Kidney (tissue), 10 donors: ENCODE measurements at regions not wholly inside any gene's neighbourhood (a gene's known extent, or its start where the extent isn't known, plus 50 kb on each side); places are given as distances from the start of the nearest gene placed in this dataset.
"Not testable (repeated sequence)": the region's sequence is repeated elsewhere in the genome, so short reads cannot be mapped to it uniquely, and the experiment has no call there.

Experiments used
- DNase-seq, 5 donors: peaks; one replicate each; pipeline ENCODE4 v3.0.0-alpha.2; 2013 to 2020
- FAIRE-seq: peaks from 2 replicates; lab custom pipeline; 2012; peaks lifted over from hg19 to GRCh38; lab: Jason Lieb, UNC
- H3K27ac ChIP-seq, 2 donors: one replicate each; pipeline ENCODE4 v1.7.0; 2013; ENCODE audit warnings: low read depth in 2 of 2, low read length in 2 of 2, inconsistent platforms in 1 of 2
- H3K27me3 ChIP-seq: one replicate; pipeline ENCODE4 v1.7.1; 2013; ENCODE audit warnings: low read length, inconsistent platforms; ENCODE audit not compliant: control insufficient read depth, insufficient read depth
- H3K36me3 ChIP-seq, 3 donors: one replicate each; pipeline versions ENCODE4 v1.7.0 to v1.7.1; 2013; ENCODE audit warnings: low read length in 3 of 3, control low read depth in 1 of 3, inconsistent platforms in 1 of 3; ENCODE audit not compliant: insufficient read depth in 3 of 3, control insufficient read depth in 2 of 3
- H3K4me1 ChIP-seq, 3 donors: one replicate each; pipeline versions ENCODE4 v1.7.0 to v1.7.1; 2013; ENCODE audit warnings: low read length in 3 of 3, inconsistent platforms in 1 of 3, low read depth in 1 of 3; ENCODE audit not compliant: control insufficient read depth in 2 of 3, insufficient read depth in 2 of 3
- H3K4me3 ChIP-seq, 3 donors: one replicate each; pipeline versions ENCODE4 v1.7.0 to v1.8.1; 2013; ENCODE audit warnings: low read length in 3 of 3, control low read depth in 1 of 3, inconsistent platforms in 1 of 3
- H3K9ac ChIP-seq, 3 donors: one replicate each; pipeline versions ENCODE4 v1.7.0 to v1.7.1; 2013; ENCODE audit warnings: low read length in 3 of 3, control low read depth in 1 of 3, inconsistent platforms in 1 of 3
- H3K9me3 ChIP-seq, 3 donors: one replicate each; pipeline versions ENCODE4 v1.7.0 to v1.7.1; 2013; ENCODE audit warnings: low read length in 3 of 3, control low read depth in 1 of 3, inconsistent platforms in 1 of 3; ENCODE audit not compliant: control insufficient read depth in 2 of 3, insufficient read depth in 1 of 3
- intact Hi-C: fragments of 100-400 bp; cut with DNase I; formaldehyde crosslinking; loops from one replicate; pipeline ENCODE4 v1.11.1; 2022
- donor health status: control.
- donor health status: control.
- donor health status: DM: yes; HTN: yes; CAD: no.
- donor health status: Normal renal cell carcinoma (clear cell type).

DNA sequence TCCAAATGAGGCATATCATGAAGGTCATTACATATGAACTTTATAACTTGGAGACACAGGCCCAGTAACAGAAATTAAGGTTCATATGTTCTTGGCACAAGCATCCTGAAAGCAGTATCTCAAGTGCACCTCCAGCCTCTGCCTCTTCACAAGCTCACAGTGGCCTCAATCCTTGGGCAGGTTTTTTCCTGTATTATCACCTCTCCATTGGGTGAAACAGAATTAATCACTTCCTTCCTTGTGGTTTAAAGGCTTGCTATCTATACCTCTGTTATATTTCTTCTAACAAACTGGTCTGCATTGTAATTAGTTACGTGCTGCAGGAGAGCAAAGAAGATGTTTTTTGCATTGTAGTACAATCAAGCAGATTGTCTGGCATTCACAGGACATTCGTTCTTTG, 471.0 kb downstream of the FOXD4L4 start:
- H3K4me3 ChIP-seq, H3K9ac ChIP-seq, intact Hi-C loops, H3K4me1 ChIP-seq, DNase-seq, H3K27ac ChIP-seq, H3K36me3 ChIP-seq, H3K9me3 ChIP-seq, FAIRE-seq, H3K27me3 ChIP-seq: not testable (repeated sequence)

DNA sequence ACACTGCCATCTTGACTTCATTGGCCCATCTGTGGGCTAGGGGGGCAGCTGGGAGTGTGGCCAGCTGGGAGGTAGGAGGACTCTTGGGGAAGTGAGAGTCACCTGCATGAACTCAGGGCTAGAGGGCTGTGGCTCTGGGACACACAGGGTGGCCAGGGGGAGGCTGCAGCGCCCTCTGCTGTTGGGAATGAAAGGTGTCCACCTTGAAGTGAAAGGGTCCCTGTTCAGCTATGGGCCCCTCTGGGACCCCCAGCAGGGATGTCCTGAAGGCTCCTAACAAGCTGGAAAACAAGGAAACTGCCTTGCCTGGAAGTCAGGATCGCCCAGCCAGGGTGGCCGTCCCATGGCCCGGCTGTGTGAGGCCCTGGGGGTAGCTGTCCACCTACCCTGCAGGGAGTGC, 507.8 kb downstream of the FOXD4L4 start:
- H3K27me3 ChIP-seq, H3K27ac ChIP-seq, H3K36me3 ChIP-seq, intact Hi-C loops, H3K9ac ChIP-seq, FAIRE-seq, H3K4me3 ChIP-seq, H3K4me1 ChIP-seq, H3K9me3 ChIP-seq: not testable (repeated sequence)
- peak in 2 of 5 donors; percentile 2 to 26 for DNase-seq

DNA sequence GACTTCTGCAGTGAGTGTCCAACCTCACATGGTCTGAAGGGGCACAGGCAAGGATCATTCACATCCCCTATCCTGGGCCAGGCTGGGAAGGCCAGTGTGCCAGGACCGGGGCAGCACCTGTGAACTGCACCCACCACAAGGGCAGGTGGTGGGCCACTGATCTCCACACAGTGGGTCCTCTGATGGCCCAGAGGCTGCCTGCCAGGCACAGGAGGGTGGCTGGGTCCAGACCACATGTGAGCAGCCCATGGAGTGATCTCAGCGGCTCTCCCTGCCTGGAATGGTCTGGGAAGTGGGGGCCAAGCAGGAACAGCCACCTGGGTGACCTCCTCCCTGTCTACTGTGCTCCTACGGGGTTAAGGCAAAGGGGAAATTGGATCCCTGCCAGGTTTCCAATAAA, 508.5 kb downstream of the FOXD4L4 start:
- H3K36me3 ChIP-seq, DNase-seq, H3K27ac ChIP-seq, H3K4me3 ChIP-seq, FAIRE-seq, H3K4me1 ChIP-seq, H3K9me3 ChIP-seq, H3K9ac ChIP-seq, intact Hi-C loops, H3K27me3 ChIP-seq: not testable (repeated sequence)

DNA sequence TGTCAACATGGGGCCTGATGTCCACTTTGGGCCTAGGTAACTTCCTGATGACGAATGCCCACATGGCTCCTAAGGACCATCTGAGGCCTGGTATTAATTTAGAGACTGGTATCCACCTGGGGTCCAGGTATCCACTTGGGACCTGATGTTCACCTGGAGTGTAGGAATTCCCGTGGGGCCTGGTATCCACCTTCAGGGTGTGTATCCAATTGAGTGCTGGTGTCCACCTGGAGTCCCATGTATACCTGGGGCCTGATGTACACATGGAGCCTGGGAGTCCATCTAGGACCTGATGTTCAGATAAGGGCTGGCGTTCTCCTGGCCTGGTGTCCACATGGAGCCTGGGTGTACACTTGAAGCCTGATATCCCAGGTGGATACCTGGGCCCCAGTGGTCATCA, 520.6 kb downstream of the FOXD4L4 start:
- H3K9ac ChIP-seq, H3K4me1 ChIP-seq, DNase-seq, FAIRE-seq, H3K36me3 ChIP-seq, intact Hi-C loops, H3K27ac ChIP-seq, H3K4me3 ChIP-seq, H3K27me3 ChIP-seq, H3K9me3 ChIP-seq: not testable (repeated sequence)

DNA sequence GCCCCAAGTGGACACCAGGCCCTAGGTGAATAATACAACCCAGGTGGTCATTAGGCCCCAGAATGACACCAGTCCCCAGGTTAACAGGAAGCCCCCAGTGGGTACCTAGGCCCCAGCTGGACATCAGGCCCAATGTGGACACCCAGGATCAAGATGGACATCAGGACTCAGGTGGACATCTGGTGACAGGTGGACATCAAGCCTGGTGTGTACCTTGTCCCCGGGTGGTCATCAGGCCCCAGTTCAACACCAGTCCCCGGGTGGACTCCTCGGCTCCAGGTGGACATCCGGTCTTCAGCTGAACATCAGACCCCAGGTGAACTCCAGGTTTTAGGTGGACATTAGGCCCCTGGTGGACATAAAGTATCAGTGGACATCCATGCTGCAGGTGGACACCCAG, 524.6 kb downstream of the FOXD4L4 start:
- H3K36me3 ChIP-seq, H3K27me3 ChIP-seq, H3K9ac ChIP-seq, intact Hi-C loops, FAIRE-seq, H3K4me1 ChIP-seq, H3K9me3 ChIP-seq, H3K4me3 ChIP-seq, H3K27ac ChIP-seq: not testable (repeated sequence)
- peak in 2 of 5 donors; percentile 2 to 22 for DNase-seq

DNA sequence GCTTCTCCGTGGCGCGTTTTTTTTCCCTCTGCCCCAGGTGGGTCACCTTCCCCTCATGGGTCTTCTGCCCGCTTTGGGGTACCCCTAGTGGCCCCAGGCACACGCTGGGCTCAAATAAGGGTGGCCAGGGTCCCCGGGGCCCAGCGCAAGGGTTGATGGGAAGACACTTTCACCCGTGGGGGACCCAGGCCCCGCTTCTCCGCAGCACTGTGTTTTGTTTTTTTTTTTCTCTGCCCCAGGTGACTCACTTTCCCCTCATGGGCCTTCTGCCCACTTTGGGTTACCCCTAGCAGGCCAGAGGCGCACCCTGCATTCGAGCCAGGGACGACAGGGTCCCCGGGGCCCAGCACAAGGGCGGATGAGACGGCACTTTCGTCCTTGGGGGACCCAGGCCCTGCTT, 526.7 kb downstream of the FOXD4L4 start:
- H3K27me3 ChIP-seq, H3K9ac ChIP-seq, H3K4me1 ChIP-seq, intact Hi-C loops, H3K36me3 ChIP-seq, H3K27ac ChIP-seq, H3K4me3 ChIP-seq, FAIRE-seq, H3K9me3 ChIP-seq: not testable (repeated sequence)
- DNase-seq, result peak in 2 of 5 donors; percentile 7 to 29

DNA sequence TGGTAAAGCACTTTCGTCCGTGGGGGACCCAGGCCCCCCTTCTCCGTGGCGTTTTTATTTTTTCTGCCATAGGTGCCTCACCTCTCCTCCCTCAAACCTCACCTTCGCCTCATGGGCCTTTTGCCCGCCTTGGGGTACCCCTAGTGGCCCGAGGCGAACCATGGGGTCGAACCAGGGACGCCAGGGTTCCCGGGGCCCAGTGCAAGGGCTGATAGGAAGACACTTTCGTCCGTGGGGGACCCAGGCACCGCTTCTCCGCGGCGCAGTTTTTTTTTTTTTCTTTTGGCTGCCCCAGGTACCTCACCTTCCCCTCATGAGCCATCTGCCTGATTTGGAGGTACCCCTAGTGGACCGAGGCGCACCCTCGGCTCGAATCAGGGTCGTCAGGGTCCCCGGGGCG, 527.8 kb downstream of the FOXD4L4 start:
- DNase-seq, result peak in 2 of 5 donors; percentile 21 to 58

DNA sequence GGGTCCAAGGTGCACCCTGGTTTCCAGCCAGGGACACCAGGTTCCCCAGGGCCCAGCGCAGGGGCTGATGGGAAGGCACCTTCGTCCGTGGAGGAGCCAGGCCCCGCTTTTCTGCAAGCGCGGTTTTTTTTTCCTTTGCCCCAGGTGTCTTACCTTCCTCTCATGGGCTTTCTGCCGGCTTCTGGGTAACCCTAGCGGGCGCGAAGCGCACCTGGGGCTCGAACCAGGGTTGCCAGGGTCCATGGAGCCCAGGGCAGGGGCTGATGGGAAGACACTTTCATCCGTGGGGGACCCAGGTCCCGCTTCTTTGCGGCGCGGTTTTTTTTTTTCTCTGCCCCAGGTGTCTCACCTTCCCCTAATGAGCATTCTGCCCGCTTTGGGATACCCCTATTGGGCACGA, 529.3 kb downstream of the FOXD4L4 start:
- intact Hi-C loops, H3K27ac ChIP-seq, H3K4me3 ChIP-seq, H3K9ac ChIP-seq, H3K36me3 ChIP-seq, H3K27me3 ChIP-seq, H3K4me1 ChIP-seq, H3K9me3 ChIP-seq, FAIRE-seq: not testable (repeated sequence)
- DNase-seq, result peak in 2 of 5 donors; percentile 29 to 57

More for the DNA sequence above, 527.8 kb downstream of the FOXD4L4 start:
- H3K36me3 ChIP-seq, H3K4me1 ChIP-seq, FAIRE-seq, intact Hi-C loops, H3K27me3 ChIP-seq, H3K9ac ChIP-seq, H3K4me3 ChIP-seq, H3K9me3 ChIP-seq, H3K27ac ChIP-seq: not testable (repeated sequence)
